Activated CD8-positive, alpha-beta memory T cell treated with anti-CD3 and anti-CD28 coated beads, Interleukin-2, amount 50 U/mL, for 24 hours (primary cell): ENCODE measurements at regions not wholly inside any gene's neighbourhood (a gene's known extent, or its start where the extent isn't known, plus 50 kb on each side); places are given as distances from the start of the nearest gene placed in this dataset.

Experiments used
- DNase-seq: peaks from one replicate; pipeline ENCODE4 v3.0.0-alpha.2; 2020; ENCODE audit errors: extremely low read depth

DNA sequence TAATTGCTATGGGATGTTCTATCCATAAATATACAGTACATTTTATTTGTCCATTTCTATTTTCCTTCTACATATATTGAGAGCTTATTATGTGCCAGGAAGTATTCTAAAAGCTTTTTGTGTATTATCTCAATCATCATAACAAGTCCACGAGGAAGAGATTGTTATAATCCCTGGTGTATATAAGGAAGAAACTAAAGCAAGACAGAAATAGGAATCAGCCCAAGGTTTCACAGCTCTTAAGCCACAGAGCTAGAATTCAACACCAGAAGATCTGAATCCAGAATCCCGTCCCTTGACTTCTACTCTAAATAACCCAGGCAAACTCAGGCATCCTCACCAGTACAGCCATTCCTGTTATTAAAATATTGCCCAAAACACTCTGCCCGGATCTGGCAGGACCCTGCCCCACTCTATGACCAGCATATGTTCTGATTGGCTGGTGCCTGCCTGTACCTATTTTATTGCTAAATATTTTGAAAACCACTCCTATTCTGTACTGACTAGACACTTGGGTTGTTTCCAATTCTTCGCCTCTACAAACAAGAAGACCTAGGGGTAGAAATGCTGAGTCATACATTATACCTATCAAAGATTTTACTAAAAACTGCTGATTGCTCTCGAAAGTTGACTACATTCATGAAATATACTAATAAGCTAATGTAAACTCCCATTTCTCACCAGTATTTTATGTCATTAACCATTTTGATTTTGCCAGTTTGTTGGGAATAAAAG is 297.4 kb downstream of the ENC1 start:
- DNase-seq = no peak

DNA sequence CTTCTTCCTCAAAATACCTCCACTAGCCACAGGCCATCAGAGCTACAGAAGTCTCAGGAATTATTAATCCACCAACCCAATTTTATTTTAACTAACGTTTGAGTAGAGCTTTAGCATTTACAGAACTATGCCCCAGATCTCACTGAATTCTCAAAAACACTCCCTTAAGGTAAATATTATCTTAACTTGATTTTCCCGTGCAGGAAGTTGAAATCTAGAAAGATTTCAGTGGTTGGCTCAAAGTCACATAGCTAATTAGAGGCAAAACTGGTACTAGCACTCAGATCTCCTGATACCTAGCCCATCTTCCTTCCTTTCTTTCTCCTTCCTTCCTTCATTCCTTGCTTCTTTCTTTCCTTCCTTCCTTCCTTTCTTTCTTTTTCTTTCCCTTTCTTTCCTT is 298.3 kb downstream of the ENC1 start:
- no peak for DNase-seq

DNA sequence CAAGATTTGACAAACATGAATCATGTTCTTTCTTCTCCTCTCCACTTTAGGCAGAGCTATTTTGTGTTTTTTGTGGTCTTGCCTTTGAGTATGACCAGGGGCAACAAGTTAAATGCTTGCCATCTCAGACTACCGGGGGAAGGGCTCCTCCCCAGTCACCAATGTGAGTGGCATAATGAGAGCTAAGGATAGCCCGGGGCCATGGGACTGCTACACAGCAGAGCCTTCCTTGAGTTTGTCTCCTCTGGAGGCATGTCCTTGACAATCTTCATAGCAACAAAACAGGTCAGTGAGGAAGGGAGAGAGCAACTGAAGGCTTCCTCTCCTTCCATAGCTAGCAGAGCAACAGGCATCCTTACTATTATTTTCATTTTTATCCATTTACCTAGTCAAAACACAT is 299.3 kb downstream of the ENC1 start:
- DNase-seq = no peak

DNA sequence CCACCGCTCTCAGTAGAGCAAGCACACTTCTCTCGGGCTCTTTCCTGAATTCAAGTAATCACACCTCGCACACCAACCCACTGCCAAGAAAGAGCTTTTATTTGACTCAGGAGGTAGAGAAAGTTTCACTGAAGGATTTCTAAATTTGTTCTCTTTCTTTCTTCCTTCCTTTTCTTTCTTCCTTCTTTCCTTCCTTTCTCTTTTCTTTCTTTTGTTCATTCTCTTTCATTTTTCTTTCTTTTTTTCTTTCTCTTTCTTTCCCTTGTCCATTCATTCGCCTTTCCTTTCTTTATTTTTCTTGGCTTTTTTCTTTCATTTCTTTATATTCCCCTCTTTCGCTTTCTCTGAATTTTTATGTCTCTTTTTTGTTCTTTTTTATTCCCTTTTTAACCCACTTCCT is 300.1 kb downstream of the ENC1 start:
- no peak for DNase-seq

DNA sequence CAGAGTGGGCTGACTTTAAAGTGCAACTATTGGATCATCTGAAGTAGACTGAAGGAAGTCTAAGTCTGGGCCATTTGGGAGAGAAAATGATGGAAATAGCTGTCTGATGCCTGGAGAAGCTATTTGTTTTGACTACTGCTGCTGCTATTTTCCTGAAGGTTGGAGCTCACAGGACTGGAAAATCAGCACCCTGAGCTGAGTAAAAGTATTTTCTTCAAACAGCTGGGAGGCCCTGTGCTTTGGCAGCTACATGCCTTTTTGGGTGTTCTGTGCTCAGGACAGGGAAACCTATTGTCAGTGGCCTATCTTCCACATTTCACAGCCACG is 302.6 kb downstream of the ENC1 start:
- no peak for DNase-seq

DNA sequence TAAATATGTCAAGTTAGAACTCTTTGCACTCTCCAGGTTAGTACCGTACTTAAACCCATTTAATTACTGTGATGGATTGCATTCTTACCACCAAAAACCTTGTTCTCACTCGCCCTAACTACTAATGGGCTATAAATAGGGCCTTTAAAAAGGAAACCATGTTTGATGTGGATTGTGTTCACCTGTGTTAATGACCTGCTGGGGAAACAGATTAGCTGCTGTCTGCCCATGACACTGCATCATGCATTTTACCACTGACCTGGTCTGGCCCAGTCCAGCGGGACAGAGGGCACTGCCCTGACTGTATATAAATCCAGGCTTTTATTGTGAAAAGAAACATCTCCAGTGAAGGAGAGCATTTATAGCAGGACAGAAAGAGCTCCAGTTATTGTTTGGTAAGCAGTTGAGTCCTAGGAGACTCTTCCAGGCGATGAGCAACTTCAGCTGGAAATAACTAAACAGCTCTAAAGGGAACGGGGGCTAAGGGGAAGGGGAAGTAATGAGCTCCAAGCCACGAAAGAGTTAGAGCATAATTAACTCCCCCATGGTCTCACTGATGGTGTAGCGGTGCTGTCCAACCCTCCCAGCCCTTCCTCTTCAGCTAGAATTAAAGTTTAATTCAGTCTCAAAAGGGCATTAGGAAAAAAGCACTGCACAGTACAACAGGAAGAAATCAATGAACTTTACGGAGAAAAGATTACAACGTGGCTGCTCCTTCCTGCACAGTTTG is 303.1 kb downstream of the ENC1 start:
- DNase-seq = no peak

DNA sequence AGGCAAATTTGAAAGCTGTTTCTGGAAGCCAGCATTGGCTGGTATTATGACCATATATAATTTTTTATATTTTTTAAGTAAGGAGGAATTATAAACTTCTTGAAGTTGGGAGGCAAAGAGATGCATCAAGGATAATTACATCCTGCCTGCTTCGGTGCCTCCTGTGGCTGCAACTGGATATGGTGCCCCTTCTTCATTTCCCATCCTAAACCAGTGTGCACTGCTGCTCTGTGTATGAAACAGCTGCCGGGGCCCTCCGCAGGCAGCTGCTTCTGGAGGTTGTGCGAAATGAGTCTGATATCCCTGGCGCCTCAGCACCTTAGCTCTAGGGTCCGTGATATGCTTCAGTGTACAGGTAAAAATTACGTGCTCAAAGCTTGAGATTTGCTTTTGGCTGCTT is 304.2 kb downstream of the ENC1 start:
- no peak for DNase-seq

DNA sequence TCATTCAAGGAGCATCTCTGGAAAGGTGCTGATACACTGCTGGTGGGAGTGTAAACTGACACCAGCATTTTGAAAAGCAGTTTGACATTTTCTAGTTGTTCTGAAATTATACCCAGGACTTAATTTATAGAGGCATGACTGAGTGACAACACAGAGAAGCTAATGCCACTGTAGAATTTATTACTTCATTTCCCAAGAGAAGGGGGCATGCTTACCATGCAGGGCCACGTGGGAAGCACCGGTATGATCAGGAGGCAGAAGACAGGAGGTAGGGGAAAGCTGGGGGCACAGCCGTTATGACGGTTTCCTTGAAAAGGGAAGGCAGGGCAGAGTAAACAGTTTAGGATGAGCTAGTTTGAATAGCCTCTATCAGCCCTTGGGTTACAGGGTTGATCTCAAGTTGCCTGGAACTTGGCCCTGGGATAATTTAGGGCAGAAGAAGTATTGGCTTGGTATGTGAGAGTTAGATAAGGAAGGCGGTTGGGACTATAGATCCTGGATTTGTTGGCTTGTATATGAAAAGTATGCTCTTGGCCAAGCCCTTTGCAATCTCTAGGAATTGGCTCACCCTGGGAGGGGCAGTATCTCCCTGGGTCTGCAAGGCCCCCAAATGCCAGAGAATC is 305.7 kb downstream of the ENC1 start:
- no peak for DNase-seq

DNA sequence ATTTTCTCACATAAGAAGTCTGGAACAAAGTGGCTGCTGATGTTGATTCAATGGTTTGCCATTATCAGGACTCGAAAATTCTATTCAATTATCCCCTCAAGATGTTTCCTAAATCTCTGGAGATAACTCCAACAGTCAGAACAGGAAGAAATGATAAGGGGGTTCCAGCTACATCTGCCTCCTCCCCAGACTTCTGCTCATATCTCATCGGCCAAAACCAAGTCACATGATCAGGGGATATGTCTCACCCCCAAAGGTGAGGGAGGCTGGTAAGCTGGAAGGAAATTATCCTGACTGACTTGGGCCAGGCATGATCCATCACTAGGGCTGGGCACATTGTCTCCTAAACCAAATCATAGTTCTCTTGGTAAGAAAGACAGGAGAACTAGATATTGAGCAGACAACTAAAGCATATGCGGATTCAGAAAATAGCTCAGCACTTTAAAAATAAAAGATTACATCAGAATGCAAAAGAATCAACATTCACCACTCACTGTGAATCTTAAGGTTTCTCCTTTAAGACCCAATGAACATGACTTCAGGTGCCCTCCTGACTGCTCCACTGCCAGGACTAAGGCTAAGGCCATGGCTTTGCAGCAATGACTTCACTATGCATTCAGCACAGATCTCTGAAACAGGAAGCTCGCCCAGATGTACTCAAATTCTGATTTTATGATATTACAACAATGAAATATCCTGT is 306.3 kb downstream of the ENC1 start:
- no peak for DNase-seq

DNA sequence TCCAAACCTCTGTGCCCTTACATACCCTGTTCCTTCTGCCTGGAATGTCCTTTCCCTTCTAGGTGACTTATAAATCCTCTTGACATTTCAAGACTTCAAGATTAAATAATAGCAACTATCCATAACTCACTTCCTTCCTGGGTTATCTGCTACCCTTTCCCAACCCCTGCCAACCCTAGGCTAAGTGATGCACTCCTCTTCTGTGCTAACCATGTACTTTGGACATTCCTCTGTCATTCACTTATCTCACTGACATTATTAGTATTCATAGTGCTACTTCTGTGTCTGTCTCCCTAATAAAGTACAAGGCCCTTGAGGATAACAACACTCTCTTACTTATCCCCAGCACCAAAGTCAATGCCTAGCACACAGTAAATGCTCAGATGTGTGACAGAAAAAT is 307.1 kb downstream of the ENC1 start:
- DNase-seq = no peak

DNA sequence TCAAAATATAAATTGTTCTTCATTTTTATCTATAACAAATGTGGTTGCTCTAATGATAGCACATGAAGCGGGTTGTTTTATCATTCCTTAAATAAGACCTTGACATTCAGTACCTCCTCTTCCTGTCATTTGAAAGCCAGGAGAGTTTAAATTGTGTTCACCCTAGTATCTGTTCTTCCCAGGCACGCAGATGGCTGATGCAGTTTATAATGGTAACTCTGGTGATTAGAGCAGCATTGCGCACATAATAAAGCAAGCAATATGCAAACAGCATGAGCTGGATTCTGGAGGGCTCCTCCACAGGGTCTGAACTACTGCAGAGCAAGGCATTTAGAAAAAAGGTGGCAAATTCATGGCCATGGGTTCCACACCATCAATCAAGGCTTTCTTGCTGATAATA is 307.8 kb downstream of the ENC1 start:
- DNase-seq = no peak

DNA sequence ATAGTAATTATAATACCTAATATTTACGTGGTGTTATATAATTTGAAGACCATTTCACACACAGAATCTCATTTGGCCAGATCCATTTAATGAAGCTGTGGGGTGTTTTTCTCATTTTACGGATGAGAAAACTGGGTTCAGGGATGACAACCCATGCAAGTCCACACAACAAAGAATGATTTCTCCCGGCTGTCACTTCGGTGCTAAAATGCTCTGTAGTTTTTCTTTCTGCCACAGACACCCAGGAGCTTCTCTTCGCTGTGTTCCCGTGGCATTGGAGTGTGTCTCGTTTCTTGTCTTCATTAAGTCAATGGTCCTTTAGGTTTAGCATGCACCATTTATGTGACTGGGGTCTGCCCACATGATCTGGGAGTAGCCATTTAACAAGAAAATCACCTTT is 308.5 kb downstream of the ENC1 start:
- no peak for DNase-seq

DNA sequence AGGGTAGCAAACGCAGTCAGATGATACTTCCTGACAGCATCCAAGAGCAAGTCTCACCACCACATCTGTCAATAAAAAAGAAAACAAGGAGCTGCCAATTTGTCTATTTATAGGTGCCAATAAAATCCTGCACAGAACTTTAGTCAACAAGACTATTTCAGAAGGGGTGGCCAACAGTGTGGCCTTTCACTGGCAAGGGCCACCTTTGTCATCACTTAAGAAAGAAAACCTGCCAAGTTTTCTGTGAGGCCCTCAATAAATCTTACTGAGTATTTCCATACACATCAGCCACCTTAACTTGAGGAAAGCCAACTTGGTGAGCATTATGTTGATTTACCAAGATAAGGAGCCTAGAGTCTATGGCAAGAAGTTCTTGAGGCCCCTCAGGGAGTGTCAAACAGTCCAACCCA is 312.3 kb downstream of the ENC1 start:
- no peak for DNase-seq

DNA sequence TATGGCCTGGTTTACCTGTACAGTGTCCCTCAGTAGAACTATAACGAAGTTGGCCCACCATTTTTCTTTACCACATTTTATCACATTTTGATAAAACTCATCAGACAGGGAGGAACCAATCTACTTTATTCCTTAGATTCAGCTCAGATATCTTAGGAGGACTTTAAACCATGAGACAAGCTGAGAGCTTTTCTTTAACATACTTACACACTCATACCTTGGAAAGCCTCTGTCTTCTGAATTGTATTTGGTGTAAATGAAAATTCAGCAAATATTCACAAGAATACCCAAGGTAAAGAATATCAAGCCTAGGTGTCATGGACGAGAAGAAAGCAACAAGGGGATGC is 313.2 kb downstream of the ENC1 start:
- no peak for DNase-seq

DNA sequence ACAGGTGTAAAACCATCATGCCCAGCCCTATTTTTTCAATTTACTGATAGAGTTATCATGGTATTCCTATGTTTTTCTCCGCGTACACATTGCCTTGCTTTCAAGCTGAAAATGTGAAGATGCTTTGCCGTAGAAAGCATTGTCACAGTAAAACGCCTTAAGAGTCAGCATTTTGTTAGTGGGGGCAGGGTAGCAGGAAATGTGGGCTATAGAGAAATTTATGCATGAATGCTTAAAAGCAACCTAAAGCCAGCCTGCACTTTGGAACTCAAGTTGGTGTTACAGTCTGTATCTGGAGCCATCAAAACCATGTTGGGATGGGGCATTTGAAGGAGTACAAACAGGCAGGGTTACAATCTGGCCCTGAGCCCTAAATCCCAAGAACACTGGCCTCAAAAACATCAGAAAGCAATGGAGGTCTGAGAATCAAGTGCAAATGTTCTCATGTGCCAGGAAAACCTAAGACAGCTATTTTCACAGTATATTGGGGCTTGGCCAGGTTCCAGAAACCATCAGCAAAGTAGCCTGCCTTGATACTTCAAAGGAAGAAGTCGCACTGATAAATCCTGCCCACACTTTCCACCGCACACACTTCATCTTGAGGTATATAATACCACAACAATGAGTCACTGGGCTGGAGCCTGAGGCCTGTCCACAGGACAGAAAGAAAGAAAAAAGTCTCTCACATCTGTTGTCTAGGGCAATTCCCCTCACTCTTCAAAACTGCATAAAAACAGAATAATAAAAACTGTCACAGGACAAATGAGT is 313.8 kb downstream of the ENC1 start:
- DNase-seq = peak; percentile 48

DNA sequence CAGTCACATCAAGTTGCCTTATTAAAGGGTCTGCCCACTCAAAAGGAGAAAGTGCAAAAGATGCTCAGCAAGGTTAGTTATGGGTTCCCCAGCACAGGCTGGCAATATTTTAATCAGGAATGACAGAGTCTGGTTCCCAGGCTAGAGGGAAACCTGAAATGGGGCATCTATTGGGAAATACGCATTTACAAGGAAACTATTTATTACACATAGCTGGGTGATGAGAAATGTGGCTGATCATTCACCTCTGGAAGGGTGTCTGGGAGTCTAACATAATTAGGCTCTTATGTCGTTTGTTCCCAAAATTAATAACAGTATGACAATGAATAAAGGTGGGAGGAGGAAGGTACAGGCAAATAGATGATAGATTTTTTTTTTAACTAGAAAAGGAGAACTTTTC is 314.7 kb downstream of the ENC1 start:
- DNase-seq = no peak

DNA sequence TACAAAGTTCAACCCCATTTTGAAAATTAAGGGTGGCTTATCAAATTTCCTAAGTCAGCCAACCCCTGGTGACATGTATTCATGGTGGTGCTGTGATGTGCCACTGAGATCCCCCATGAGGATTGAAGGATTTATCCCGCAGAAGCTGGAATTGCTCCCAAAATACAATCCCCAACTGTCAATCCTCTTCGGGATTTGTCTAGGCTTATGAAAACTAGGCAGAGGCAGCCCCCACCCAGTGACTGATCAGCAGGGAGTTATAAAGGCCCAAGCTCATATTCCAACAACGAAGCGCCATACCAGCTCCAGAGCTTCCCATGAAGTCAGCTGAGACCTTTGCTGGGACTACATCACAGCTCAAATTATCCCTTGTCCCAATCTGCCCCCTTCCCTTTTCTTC is 316.0 kb downstream of the ENC1 start:
- no peak for DNase-seq

DNA sequence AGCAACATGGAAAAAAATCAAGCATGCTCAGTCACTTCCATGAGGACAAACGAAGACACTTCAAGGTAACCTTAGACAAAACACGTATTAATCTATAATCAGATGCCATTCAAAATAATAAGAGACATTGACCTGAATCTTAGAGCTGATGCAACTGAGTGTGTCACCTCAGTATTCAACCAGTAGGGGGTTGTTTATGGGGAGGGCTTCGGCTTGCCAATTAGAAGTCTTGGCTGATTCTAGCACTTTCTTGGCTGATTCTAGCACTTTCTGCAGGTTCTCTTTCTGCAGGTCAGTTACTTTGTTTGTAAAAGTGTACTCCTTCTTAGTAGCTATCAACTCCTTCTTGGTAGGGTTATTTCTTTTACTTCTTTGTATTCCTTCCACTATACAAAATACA is 317.6 kb downstream of the ENC1 start:
- DNase-seq = no peak

DNA sequence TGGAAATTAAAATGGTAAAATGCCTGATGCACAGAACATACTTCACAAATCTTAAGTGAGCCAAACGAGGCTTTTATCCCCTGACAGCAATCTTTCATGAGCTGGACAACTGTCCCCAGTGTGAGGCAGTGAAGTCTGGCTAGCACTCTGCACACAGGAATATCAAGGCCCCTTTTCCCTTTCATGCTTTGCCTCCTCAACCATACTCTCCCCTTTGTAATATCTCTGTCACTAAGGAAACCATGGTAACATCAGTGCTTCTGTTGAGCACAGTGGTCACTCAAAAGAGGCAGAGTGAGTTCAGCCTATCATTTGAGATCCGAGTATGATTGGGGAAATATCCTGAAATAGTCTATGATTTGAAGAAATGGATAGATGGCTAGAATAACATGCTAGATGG is 318.3 kb downstream of the ENC1 start:
- DNase-seq = no peak

DNA sequence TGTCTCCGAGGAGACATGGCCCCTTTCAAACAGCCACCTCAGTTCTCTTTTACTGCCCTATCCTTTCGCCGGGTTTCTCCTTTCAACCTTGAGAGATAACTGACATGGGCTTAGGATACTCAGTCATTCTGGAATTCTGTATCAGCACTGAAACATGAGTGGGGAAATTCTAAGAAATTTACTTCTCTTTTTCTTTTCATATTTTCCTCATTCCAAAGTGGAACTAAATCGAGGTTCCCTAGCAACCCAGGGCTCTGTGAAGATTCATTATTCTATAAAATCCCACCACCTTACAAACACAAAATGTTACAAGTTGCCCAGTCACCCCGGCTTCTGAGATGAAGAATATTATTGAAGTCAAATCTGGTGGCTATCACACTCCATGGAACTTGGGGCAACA is 319.2 kb downstream of the ENC1 start:
- no peak for DNase-seq

DNA sequence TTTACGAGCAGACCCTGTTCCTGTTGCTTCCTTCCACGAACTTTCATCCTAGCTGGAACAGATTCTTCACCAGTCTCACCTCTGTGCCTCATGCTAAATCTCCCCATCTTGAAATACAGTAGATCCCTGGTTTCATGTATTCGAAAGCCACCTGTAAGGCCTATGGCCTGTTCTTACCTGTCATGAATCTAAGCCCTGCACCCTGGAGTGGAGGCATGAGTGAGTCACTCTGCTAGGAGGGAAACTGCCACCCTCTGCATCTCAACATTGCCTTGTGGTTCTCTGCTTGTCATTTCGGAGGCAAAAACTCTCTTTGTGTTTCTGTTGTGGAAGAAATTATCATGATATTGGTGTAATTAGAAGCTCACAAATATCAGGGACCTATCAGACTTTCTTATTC is 320.0 kb downstream of the ENC1 start:
- DNase-seq = no peak

DNA sequence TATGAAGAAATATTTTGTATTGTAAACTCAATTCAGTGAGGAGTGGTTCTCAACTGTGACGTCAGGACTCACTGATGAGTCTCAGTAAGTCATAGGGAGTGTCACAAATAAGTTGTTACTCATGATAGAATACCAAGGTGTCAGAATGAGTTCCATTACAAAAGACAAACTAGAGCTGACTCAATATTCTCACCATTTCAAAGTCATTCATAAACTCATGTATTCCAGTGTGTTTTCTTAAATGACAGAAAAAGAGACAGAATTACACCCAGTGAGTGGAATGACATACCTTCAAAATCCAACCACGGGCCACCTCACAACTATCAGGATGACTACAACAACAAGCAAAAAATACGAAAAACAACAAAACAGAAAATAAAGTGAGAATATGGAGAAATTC is 321.5 kb downstream of the ENC1 start:
- no peak for DNase-seq
